GM18520 (cell line): ENCODE measurements at regions not wholly inside any gene's neighbourhood (a gene's known extent, or its start where the extent isn't known, plus 50 kb on each side); places are given as distances from the start of the nearest gene placed in this dataset.
"Not testable (repeated sequence)": the region's sequence is repeated elsewhere in the genome, so short reads cannot be mapped to it uniquely, and the experiment has no call there.

Experiments used
- ATAC-seq: cut with Tn5 transposase; IDR thresholded peaks from one replicate; pipeline ENCODE4 v1.9.1; 2021; ENCODE audit not compliant: unreplicated experiment

DNA sequence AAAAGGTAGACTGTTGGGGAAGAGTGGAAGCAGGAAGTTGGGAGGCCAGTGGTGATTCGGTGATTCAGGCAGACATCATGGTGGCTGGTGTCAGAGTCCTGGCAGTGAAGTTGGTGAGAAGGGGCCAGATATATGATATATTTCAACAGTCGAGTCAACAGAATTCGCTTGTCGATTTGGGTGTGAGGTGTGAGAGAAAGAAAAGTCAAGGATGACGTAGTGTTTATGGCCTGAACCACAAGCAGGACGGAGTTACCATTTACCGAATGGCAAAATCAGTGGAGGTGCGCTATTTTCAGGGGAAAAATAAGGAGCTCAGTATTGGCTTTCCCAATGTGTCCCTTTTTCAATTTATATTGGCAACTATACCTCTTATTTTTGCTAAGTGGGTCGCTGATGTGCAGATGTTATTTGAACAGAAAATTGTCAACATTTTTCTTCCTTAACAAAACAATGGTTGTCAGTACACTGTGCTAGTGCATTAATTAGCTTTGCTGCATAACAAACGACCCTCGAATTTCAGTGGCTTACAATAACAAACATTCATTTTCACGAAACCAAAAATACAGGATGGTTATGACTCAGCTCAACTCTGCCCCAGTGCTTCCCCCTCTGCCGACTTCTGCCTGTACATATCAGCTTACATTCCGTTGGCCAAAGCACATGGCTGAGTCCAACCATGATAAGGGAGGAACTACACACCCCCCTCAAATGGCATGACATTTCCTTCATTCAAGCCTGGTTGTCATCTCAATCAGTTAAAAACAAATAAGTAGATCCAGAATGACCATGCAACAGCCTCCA is 255.0 kb upstream of the ZFP64 start:
- ATAC-seq: no peak

DNA sequence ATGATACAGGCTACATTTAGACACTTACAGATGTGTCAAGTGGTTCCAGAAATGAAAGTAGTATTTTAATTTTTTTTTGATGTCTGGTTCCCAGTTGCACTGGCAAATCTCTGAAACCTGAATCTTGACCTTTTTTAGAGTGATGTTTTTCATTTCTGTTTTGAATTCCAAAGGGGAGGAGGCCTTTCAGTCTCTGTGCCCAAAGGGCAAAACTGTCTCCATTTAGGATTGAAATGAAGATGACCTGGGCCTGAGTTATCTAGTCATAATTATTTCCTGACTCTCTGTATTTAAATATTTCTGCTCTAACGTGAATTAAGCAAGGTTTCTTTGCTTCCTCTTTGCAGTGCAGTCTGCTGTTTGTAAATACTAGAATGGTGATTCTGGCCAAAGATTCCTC is 252.9 kb upstream of the ZFP64 start:
- no peak for ATAC-seq

GRCh38 chr20:52443874-52444273 is 252.3 kb upstream of the ZFP64 start:
- no peak for ATAC-seq

DNA sequence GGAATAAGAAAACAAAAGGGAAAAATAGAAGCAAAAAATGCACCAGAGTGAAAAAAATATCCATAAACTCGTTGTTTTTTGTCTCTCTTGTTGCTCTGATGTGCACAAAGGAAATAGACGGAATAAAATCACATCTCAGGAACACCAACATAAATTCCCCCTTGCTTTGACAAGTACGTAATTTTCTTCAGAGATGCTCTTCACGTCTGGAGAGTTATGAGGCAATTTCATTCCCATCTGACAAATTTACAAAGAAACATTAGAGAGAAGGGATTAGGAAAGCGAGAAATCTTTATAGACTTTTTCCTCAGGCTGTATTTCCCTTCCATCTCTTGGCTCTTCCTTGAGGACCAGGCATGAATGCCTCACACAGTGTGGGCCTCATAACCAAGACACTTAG is 250.1 kb upstream of the ZFP64 start:
- ATAC-seq: no peak

- no peak for ATAC-seq
Measured at GRCh38 chr20:52439375-52439774, 247.8 kb upstream of the ZFP64 start.

DNA sequence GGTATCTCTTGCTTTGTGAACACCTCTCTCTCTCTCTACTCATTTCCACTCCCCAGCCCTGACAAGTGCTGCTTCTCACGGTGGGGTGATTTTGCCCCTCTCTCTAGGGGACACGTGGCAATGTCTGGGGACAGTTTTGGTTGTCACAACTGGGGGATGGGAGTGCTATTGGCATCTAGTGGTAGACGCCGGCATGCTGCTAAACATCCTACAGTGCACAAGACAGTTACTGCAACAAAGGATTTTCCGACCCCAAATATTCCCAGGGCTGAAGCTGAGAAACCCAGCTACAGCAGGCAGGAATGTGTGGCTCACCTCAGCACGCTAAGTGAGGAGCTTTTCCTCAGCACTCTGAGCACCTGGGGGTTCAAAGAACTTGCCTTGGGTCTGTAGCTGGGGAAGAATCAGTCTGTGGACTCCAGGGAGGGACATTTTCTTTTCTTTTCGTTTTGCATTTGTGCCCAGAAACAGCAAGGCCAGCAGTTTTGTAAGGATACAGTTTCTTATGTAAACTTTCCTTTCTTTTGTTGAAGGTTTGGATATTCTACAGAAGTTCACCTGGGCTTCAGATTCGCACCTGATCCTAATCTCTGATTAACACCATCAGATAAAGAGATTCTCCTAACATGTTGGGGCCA is 246.9 kb upstream of the ZFP64 start:
- no peak for ATAC-seq

- no peak for ATAC-seq
Measured at GRCh38 chr20:52434453-52434852, 242.9 kb upstream of the ZFP64 start.

GRCh38 chr20:52434041-52434425 is 242.5 kb upstream of the ZFP64 start:
- no peak for ATAC-seq

- ATAC-seq: no peak
Measured at GRCh38 chr20:52433326-52434040, 241.9 kb upstream of the ZFP64 start.

DNA sequence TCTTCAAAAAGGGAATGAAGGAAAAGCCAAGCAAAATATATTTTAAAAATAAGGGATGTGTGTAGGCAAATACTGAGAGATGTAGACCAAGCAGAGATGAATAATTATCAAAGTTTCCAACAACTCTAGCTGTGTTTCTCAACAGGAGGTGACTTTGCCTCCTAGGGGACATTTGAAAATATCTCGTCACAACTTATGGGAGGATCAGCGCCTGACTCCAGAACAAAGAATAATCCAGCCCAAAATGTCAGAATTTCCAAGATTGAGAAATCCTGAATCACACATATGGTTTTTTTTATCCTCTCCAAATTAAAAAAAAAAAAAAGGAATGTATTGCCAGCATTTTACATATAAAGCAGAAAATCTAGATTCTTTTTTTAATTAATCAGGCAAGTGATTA is 241.2 kb upstream of the ZFP64 start:
- no peak for ATAC-seq

DNA sequence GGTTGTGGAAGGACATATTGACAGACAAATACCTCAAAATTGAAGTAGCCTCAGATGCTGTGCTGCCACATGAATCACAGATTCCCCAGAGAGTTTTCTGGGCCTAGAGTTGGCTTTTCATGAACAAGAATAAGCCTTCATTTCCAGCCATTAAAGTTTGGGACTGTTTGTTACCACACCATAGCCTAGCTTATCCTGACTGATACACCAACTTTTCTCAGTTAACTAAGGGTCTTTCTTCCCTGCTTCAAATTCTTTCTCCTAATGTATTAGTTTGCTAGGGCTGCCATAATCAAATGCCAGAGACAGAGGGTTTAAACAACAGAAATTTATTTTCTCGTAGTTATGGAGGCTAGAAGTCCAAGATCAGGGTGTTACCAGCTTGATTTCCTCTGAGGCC is 237.4 kb upstream of the ZFP64 start:
- ATAC-seq: no peak

GRCh38 chr20:52427960-52428359 is 236.4 kb upstream of the ZFP64 start:
- no peak for ATAC-seq

- no peak for ATAC-seq
Measured at GRCh38 chr20:52426856-52427255, 235.3 kb upstream of the ZFP64 start.

- no peak for ATAC-seq
Measured at GRCh38 chr20:52425701-52426100, 234.1 kb upstream of the ZFP64 start.

GRCh38 chr20:52425253-52425652 is 233.7 kb upstream of the ZFP64 start:
- ATAC-seq: no peak

DNA sequence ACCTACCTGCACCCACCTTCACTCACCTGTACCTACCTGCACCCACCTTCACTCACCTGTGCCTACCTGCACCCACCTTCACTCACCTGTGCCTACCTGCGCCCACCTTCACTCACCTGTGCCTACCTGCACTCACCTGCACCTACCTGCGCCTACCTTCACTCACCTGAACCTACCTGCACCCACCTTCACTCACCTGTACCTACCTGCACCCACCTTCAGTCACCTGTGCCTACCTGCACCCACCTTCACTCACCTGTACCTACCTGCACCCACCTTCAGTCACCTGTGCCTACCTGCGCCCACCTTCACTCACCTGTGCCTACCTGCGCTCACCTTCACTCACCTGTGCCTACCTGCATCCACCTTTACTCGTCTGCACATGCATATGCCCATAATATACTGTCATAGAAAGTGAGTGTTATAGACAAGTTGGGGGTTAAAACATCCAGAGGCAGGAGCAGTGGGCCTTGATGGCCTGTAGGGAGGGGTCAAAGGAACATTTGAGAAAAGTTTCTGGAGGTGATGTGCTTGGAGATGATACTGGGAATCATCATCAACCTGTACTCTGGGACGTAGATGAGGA is 232.9 kb upstream of the ZFP64 start:
- not testable (repeated sequence) for ATAC-seq

DNA sequence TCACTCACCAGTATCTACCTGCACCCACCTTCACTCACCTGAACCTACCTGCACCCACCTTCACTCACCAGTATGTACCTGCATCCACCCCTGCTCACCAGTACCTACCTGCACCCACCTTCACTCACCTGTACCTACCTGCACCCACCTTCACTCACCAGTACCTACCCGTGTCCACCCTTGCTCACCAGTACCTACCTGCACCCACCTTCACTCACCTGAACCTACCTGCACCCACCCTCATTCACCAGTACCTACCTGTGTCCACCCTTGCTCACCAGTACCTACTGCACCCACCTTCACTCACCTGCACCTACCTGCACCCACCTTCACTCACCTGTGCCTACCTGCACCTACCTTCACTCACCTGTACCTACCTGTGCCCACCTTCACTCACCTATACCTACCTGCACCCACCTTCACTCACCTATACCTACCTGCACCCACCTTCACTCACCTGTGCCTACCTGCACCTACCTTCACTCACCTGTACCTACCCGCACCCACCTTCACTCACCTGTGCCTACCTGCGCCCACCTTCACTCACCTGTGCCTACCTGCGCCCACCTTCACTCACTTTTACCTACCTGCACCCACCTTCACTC is 232.1 kb upstream of the ZFP64 start:
- ATAC-seq: not testable (repeated sequence)

DNA sequence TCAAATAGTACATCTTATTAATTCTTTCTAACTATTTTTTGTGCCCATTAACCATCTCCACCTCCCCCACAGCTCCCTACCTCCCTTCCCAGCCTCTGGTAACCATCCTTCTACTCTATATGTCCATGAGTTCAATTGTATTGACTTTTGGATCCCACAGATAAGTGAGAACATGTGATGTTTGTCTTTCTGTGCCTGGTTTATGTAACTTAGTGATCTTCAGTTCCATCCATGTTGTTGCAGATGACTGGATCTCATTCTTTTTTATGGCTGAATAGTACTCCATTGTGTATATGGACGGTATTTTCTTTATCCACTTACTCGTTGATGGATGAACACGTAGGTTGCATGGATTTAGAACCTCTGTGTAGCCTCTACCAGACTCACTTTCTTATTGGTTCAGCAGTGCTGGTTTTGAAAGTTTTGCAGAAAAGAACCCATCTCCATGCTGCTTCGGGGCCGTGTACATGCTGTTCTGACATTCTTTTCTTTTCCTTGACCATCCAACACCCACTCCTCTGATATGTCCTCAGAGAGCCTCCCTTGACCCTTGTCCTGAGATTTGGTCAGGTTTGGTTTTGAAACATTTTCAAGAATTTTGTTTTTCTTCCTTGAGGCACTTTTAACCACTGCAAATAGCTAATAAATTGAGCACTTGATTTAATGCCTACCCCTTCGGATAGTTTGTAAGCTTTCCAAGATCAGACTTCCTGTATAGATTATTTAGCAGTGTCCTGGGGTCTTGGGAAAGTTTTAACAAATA is 231.2 kb upstream of the ZFP64 start:
- no peak for ATAC-seq

DNA sequence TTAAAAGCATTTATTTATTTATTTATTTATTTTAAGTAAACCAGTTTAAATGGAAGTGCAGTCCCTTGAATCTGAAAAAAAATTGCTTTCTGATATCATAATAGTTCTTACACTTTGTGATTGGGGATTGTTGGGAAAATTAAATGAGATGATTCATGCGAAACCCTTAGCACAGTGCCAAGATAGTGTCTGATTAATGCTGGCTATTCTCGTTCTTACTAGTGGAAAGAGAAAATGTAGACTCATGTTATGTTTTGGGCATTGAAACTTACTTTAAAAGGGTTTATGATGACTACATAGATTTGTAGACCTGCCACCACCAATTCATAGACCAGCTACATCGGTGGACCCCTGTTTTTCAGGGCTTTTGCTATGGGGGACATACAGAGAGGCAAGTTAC is 229.2 kb upstream of the ZFP64 start:
- ATAC-seq: no peak

DNA sequence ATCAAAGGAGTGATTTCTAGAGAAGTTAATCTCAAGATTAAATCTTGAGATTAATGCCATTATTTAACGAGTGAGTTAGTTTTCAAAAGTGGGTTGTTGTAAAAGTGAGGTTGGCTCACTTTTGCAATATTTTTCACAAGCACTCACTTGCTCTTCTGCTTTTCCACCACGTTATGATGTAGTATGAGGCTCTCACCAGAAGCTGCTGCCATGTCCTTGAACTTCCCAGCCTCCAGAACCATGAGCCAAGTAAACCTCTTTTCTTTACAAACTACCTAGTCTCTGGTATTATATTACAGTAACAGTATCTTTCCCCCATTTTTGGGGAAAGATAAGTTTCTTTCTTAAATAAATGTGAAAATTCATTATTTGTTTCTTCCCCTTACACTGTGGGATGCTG is 227.6 kb upstream of the ZFP64 start:
- no peak for ATAC-seq

- no peak for ATAC-seq
Measured at GRCh38 chr20:52416953-52417352, 225.4 kb upstream of the ZFP64 start.
